Heart right ventricle (tissue), 16 donors: ENCODE measurements at regions not wholly inside any gene's neighbourhood (a gene's known extent, or its start where the extent isn't known, plus 50 kb on each side); places are given as distances from the start of the nearest gene placed in this dataset.

Experiments used
- ATAC-seq, 8 donors: fragments of 200-7000 bp; cut with Tn5 transposase; one replicate each; pipeline ENCODE4 v1.9.1; 2020; ENCODE audit warnings: mild to moderate bottlenecking in 8 of 8, moderate library complexity in 8 of 8, moderate number of reproducible peaks in 1 of 8
- DNase-seq, 2 donors: peaks; one replicate each; pipeline ENCODE4 v3.0.0-alpha.2; 2020
- H3K27ac ChIP-seq, 10 donors: fragments of 200-600 bp; sonication (generic) in 2 of 10; one replicate each; pipeline versions ENCODE4 v1.5.0 to v1.8.0; 2020 to 2022; ENCODE audit warnings: mild to moderate bottlenecking in 3 of 10
- H3K27me3 ChIP-seq, 7 donors: fragments of 200-600 bp; one replicate each; pipeline ENCODE4 v1.8.0; 2021 to 2022; ENCODE audit warnings: mild to moderate bottlenecking in 2 of 7
- H3K36me3 ChIP-seq, 9 donors: fragments of 200-600 bp; sonication (generic) in 1 of 9; one replicate each; pipeline versions ENCODE4 v1.5.0 to v1.8.0; 2020 to 2022; ENCODE audit warnings: mild to moderate bottlenecking in 2 of 9
- H3K4me1 ChIP-seq, 9 donors: fragments of 200-600 bp; sonication (generic) in 1 of 9; one replicate each; pipeline versions ENCODE4 v1.5.0 to v1.8.0; 2020 to 2022; ENCODE audit warnings: mild to moderate bottlenecking in 4 of 9
- H3K4me3 ChIP-seq, 10 donors: fragments of 200-600 bp; sonication (generic) in 2 of 10; one replicate each; pipeline versions ENCODE4 v1.5.0 to v1.8.0; 2020 to 2022; ENCODE audit warnings: mild to moderate bottlenecking in 7 of 10, moderate library complexity in 2 of 10
- H3K9me3 ChIP-seq, 11 donors: fragments of 200-600 bp in 10 of 11; sonication (generic) in 2 of 11; one replicate each; pipeline versions ENCODE4 v1.5.0 to v1.8.0; 2013 to 2022; ENCODE audit warnings: mild to moderate bottlenecking in 2 of 11, control low read depth in 1 of 11, moderate library complexity in 1 of 11
- CTCF ChIP-seq, 9 donors: fragments of 200-600 bp; sonication (generic) in 2 of 9; IDR thresholded peaks; one replicate each; pipeline versions ENCODE4 v1.5.0 to v1.8.0; 2021 to 2022; ENCODE audit warnings: antibody characterized with exemption in 9 of 9, mild to moderate bottlenecking in 5 of 9, moderate library complexity in 1 of 9
- WGBS, 2 donors: extraction: QIAGEN DNeasy Blood & Tissue Kit; methylation state at CpG; one replicate each; pipeline ENCODE4 v1.1.7; 2013; ENCODE audit warnings: inconsistent platforms in 1 of 2; 5-methylcytosine and 5-hydroxymethylcytosine counted together
- intact Hi-C, 10 donors: fragments of 100-400 bp; cut with DNase I; formaldehyde crosslinking; loops; one replicate each; pipeline versions ENCODE4 v1.11.1 to v1.14.2; 2022
- donor health status: Arrhythmogenic right ventricular cardiomyopathy.
- donor health status: ischemic (EF 13 %, LVEDD 7.1; RV severe dilation, severe dysfunction).
- donor health status: healthy with polysubstance abuse.
- donor health status: DM: no; HTN: yes; CAD: no.
- donor health status: DM: no; HTN: no; CAD: no.
- donor health status: ischemic (EF 25% LVEDD 6.9; RV normal size, moderate dysfunction).
- donor health status: ischemic (EF 25% LVEDD 5.7; RV mildly dilated, moderate dysfunction).
- donor health status: healthy.
- donor health status: DM: yes; HTN: yes; CAD: no.
- donor health status: Ischemic cardiomyopathy.
- donor health status: ischemic (EF 35%, LVEDD 5.7; RV mildly dilated, moderate dysfunction).
- donor health status: nonischemic (EF 11% LVEDD 7.7; RV severe dilation, severe dysfunction).
- donor health status: DM: yes; HTN: yes; CAD: no.
- donor health status: PGD.
- donor health status: ischemic (EF 29% LVEDD 5.4; RV normal size, mild dysfunction).
- donor health status: nonischemic (EF 23%, LVEDD 6.1; RV moderate dilation, normal function).

DNA sequence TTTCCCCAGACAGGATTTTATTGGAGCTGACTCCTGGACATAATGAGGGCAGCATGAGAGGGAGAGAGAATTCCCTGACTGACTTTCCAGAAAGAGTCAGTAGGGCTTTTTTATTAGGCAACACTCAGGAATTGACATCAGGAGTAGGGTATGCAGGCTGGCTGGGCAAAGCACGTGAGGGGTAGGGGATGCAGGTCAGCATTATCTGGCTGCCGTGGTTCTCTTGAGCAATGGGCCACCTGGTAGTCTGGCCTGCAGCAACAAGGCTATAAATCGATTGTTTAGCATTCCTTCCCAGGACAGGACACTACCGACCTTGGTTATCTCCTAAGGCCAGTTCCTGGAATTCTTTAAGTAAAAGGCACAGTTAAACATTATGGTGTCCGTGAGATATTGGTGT, 160.8 kb upstream of the AGAP1 start:
- peaks cover 0 to 14% (median 0%) of the 10 kb centered on the region in 11 donors for H3K9me3 ChIP-seq
- no peaks in the 10 kb centered on the region for H3K36me3 ChIP-seq
- intact Hi-C loops, result no loop called here
- WGBS, 2 donors, result 54 to 58% methylated on average over 5 of the region's 5 CpGs
- H3K4me3 ChIP-seq, result no peak overlapping the region
- peaks cover 0 to 14% (median 3%) of the 10 kb centered on the region in 7 donors for H3K27me3 ChIP-seq
- ATAC-seq (no peak), DNase-seq (no peak)
- peaks cover 0 to 3% (median 0%) of the 10 kb centered on the region in 9 donors for H3K4me1 ChIP-seq
- H3K27ac ChIP-seq, result no peak overlapping the region
- no peak for TF ChIP-seq CTCF (IDR thresholded peaks at IDR 0.05)

DNA sequence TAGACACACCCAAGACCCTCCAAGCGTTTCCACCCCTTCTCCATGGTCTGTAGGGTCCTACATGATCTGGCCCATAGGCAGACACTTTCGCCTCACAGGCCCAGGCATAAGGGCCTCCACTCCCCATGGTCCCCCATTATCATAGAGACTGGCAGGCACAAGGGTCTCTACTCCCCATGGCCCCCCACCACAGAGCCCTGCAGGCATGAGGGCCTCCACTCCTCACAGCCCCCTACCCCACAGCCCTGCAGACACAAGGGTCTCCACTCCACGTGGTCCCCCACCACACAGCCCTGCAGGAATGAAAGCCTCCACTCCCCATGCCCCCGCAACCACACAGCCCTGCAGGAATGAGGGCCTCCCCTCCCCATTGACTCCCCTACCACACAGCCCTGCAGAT, 159.7 kb upstream of the AGAP1 start:
- Histone ChIP-seq H3K4me1 (peaks cover 0 to 3% (median 0%) of the 10 kb centered on the region in 9 donors), H3K27ac (no peak overlapping the region), H3K36me3 (no peaks in the 10 kb centered on the region), H3K4me3 (no peak overlapping the region), H3K9me3 (peaks cover 0 to 19% (median 0%) of the 10 kb centered on the region in 11 donors), H3K27me3 (peaks cover 0 to 14% (median 3%) of the 10 kb centered on the region in 7 donors)
- WGBS, 2 donors, result 66 to 68% methylated on average over 4 of the region's 4 CpGs
- TF ChIP-seq CTCF (IDR thresholded peaks at IDR 0.05), result no peak
- ATAC-seq (no peak), DNase-seq (no peak)
- intact Hi-C loops, result no loop called here

DNA sequence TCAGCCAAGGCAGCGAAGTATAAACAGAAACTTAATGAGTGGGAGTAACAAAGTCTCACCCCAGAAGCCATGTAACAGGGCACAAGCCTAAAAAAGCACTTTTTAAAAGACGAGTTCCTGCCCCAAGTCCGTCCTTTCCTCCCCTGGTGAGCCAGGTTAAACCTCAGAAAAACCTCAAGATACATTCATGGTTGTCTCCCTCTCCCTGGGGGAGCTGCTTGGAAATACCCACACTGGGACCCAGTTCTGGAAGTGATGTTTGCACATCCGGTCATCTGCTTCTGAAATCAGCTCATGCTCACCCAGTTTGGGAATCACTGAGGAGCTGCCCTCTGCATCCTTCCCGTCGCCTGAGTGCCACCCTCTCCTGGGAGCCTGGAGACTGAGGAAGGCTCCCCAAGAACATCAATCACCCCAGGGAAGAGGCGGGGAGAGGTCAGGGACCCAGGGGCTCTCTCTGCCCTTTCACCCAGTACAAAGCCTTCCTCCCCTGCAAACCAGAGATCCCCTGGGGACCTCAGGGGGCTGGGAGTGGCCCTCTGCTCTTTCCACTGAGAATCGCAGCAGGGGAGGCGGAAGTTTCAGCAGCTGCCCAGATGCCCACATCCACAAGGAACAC, 150.6 kb upstream of the AGAP1 start:
- ATAC-seq (peak in 4 of 8 donors; percentile 28 to 78 (median 44)), DNase-seq (peak; percentile 9 to 18)
- WGBS, 2 donors, result 66 to 68% methylated on average over 9 of the region's 9 CpGs
- Histone ChIP-seq H3K27ac (peak overlapping the region in 4 of 10 donors; percentile 15 to 33 (median 24)), H3K36me3 (no peaks in the 10 kb centered on the region), H3K4me1 (no peaks in the 10 kb centered on the region), H3K4me3 (no peak overlapping the region), H3K9me3 (peaks cover 0 to 11% (median 0%) of the 10 kb centered on the region in 11 donors), H3K27me3 (peaks cover 0 to 17% (median 3%) of the 10 kb centered on the region in 7 donors)
- intact Hi-C loops, result no loop called here
- TF ChIP-seq CTCF (IDR thresholded peaks at IDR 0.05), result no peak

- Histone ChIP-seq H3K27ac (peak overlapping the region in 1 of 10 donors; percentile 28), H3K36me3 (no peaks in the 10 kb centered on the region), H3K9me3 (peaks cover 0 to 5% (median 0%) of the 10 kb centered on the region in 11 donors), H3K4me1 (no peaks in the 10 kb centered on the region), H3K27me3 (peaks cover 0 to 18% (median 3%) of the 10 kb centered on the region in 7 donors), H3K4me3 (no peak overlapping the region)
- no peak for DNase-seq
- 67 to 70% methylated on average over 10 of the region's 10 CpGs for WGBS, 2 donors
- ATAC-seq, result no peak
- intact Hi-C loops, result no loop called here
- TF ChIP-seq CTCF (IDR thresholded peaks at IDR 0.05), result no peak
These were observed 150.0 kb upstream of the AGAP1 start for GRCh38 chr2:235343869-235344268.
